ENCODE measurements at regions not wholly inside any gene's neighbourhood (a gene's known extent, or its start where the extent isn't known, plus 50 kb on each side); places are given as distances from the start of the nearest gene placed in this dataset.
"Not testable (repeated sequence)": the region's sequence is repeated elsewhere in the genome, so short reads cannot be mapped to it uniquely, and the experiment has no call there.

GRCh38 chr10:121672733-121673132 lies 74.5 kb upstream of the FGFR2 start:
- Mint-ChIP-seq H3K27me3 (ENCODE audit: insufficient read depth, low read depth, poor library complexity) (peaks cover 6% of the 10 kb centered on the region), H3K36me3 (ENCODE audit: low read depth) (peaks cover 13% of the 10 kb centered on the region; the same call in 2 of the 3 replicates), H3K9me3 (peaks cover 18% of the 10 kb centered on the region), H3K27ac (no peak overlapping the region), H3K4me1 (peaks cover 22% of the 10 kb centered on the region), H3K4me3 (no peak overlapping the region)
- Histone ChIP-seq H3K27me3 (ENCODE audit: insufficient read depth) (no peaks in the 10 kb centered on the region), H4K20me1 (replicated peaks; ENCODE audit: insufficient read depth) (no peaks in the 10 kb centered on the region), H3K36me3 (ENCODE audit: insufficient read depth) (no peaks in the 10 kb centered on the region), H3K79me2 (replicated peaks; ENCODE audit: insufficient read depth) (no peaks in the 10 kb centered on the region), H3F3A (replicated peaks; ENCODE audit: low read depth) (no peaks in the 10 kb centered on the region), H3K4me1 (ENCODE audit: insufficient read depth) (peaks cover 14% of the 10 kb centered on the region; the same call in 1 of the 2 replicates), H3K4me3 (no peak overlapping the region), H3K4me2 (no peak overlapping the region), H3K27ac (ENCODE audit: low read depth) (no peak overlapping the region), H3K9me2 (ENCODE audit: insufficient read depth) (no peaks in the 10 kb centered on the region), H2AFZ (peak overlapping the region; percentile 85)
- TF ChIP-seq ETS1 (IDR thresholded peaks at IDR 0.05) (no peak), CTCF (conservative IDR thresholded peaks at IDR 0.05; ENCODE audit: low read depth in 2 of 2) (peak; percentile 18 to 43; a peak in 3 of 4 replicates)
- no peak for DNase-seq (ENCODE audit: low spot score)
- peak; percentile 34 for ATAC-seq

- H3K36me3 ChIP-seq (ENCODE audit: insufficient read depth); H3K79me2 ChIP-seq (replicated peaks; ENCODE audit: insufficient read depth); H3F3A ChIP-seq (replicated peaks; ENCODE audit: low read depth); H3K36me3 Mint-ChIP-seq (ENCODE audit: low read depth); H3K9me2 ChIP-seq (ENCODE audit: insufficient read depth); H3K27me3 ChIP-seq (ENCODE audit: insufficient read depth); H3K9me3 Mint-ChIP-seq; H4K20me1 ChIP-seq (replicated peaks; ENCODE audit: insufficient read depth); ATAC-seq; H3K27ac ChIP-seq (ENCODE audit: low read depth); H3K27ac Mint-ChIP-seq; H3K4me2 ChIP-seq; H3K4me3 Mint-ChIP-seq; DNase-seq (ENCODE audit: low spot score); H3K27me3 Mint-ChIP-seq (ENCODE audit: insufficient read depth, low read depth, poor library complexity); H3K4me3 ChIP-seq: not testable (repeated sequence)
- H2AFZ ChIP-seq = peak overlapping the region; percentile 76
- H3K4me1 Mint-ChIP-seq = peaks cover 26% of the 10 kb centered on the region
- H3K4me1 ChIP-seq (ENCODE audit: insufficient read depth) = peaks cover 15% of the 10 kb centered on the region; the same call in 1 of the 2 replicates
Observed at GRCh38 chr10:121669840-121670239, 71.6 kb upstream of the FGFR2 start.

GRCh38 chr10:121669028-121669374 lies 70.8 kb upstream of the FGFR2 start:
- H3K4me1 ChIP-seq (ENCODE audit: insufficient read depth) = peaks cover 15% of the 10 kb centered on the region; the same call in 1 of the 2 replicates
- H3K27ac Mint-ChIP-seq = no peak overlapping the region
- no peaks in the 10 kb centered on the region for H3K36me3 ChIP-seq (ENCODE audit: insufficient read depth)
- H3K4me1 Mint-ChIP-seq = peaks cover 26% of the 10 kb centered on the region
- no peaks in the 10 kb centered on the region for H3F3A ChIP-seq (replicated peaks; ENCODE audit: low read depth)
- no peak; the same call in 2 of the 3 replicates for ATAC-seq
- no peak for DNase-seq (ENCODE audit: low spot score)
- no peaks in the 10 kb centered on the region for H3K79me2 ChIP-seq (replicated peaks; ENCODE audit: insufficient read depth)
- H3K4me2 ChIP-seq = peak overlapping the region; percentile 31; the same call in 1 of the 2 replicates
- peak overlapping the region; percentile 36; the same call in 1 of the 3 replicates for H3K4me3 Mint-ChIP-seq
- peak overlapping the region; percentile 95 for H2AFZ ChIP-seq
- H3K27me3 ChIP-seq (ENCODE audit: insufficient read depth) = no peaks in the 10 kb centered on the region
- H3K27me3 Mint-ChIP-seq (ENCODE audit: insufficient read depth, low read depth, poor library complexity) = peaks cover 8% of the 10 kb centered on the region
- no peaks in the 10 kb centered on the region for H4K20me1 ChIP-seq (replicated peaks; ENCODE audit: insufficient read depth)
- 0 out of 2 replicates have a peak, but pooled peaks cover 6% of the 10 kb centered on the region for H3K9me2 ChIP-seq (ENCODE audit: insufficient read depth)
- H3K4me3 ChIP-seq = no peak overlapping the region
- H3K27ac ChIP-seq (ENCODE audit: low read depth) = no peak overlapping the region
- peaks cover 6% of the 10 kb centered on the region; the same call in 2 of the 3 replicates for H3K9me3 Mint-ChIP-seq
- no peaks in the 10 kb centered on the region; the same call in 1 of the 3 replicates for H3K36me3 Mint-ChIP-seq (ENCODE audit: low read depth)
- TF ChIP-seq ZNF462 (CRISPR knock-in tag; IDR thresholded peaks at IDR 0.05) = no peak
- TF ChIP-seq POLR2AphosphoS5 (IDR thresholded peaks at IDR 0.05; ENCODE audit: low read depth) = no peak
- TF ChIP-seq ZNF114 (CRISPR knock-in tag; IDR thresholded peaks at IDR 0.05) = no peak
- TF ChIP-seq STAT1 (IDR thresholded peaks at IDR 0.05; ENCODE audit: unreplicated experiment) = no peak

Measured in GM23338 (cell line).